Spleen (tissue), 7 donors: ENCODE measurements at regions not wholly inside any gene's neighbourhood (a gene's known extent, or its start where the extent isn't known, plus 50 kb on each side); places are given as distances from the start of the nearest gene placed in this dataset.

ENCODE experiments used
- CTCF ChIP-seq, 11 experiments: fragments of 200-600 bp in 7 of 11; fragments of 450-650 bp in 4 of 11; sonication (generic) in 4 of 11; IDR thresholded peaks in 8 of 11; conservative IDR thresholded peaks in 3 of 11; 1 replicate in 7 of 11; 2 replicates in 4 of 11; pipeline versions ENCODE4 v1.4.0 to v1.8.0; 2016 to 2021; ENCODE audit warnings: antibody characterized with exemption in 11 of 11, inconsistent platforms in 4 of 11, mild to moderate bottlenecking in 1 of 11
- POLR2A ChIP-seq, 3 donors: fragments of 450-650 bp; IDR thresholded peaks; one replicate each; pipeline ENCODE4 v1.5.1; 2017; ENCODE audit warnings: antibody characterized with exemption in 3 of 3, mild to moderate bottlenecking in 1 of 3
- POLR2AphosphoS5 ChIP-seq, 3 donors: sonication (generic); formaldehyde crosslinking; IDR thresholded peaks; one replicate each; pipeline ENCODE4 v1.5.1; 2017; ENCODE audit warnings: antibody characterized with exemption in 3 of 3
- donor health status: DM: no; HTN: no; CAD: no; lungs with moderate emphysema.
- donor health status: DM: no; HTN: no; CAD: no.
- donor health status: DM: no; HTN: no; CAD: no.

DNA sequence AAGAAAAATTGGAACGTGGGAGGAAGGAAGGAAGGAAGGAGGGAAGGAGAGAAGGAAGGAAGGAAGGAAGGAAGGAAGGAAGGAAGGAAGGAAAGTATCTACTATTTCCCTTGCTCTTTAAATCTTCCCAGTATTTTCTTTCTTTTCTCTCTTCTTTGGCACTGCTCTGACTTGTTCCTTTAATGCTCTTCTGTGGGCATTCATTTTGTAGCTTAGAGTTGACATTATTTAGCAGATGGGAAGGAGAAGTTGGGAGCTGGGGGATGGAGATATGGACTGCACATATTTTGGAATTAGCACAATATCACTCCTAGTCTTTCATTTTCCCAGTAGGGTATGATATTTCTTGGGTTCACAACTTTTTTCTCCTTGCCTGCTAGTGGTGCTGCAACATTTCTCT, 152.2 kb downstream of the TFAP2B start:
- TF ChIP-seq CTCF (IDR thresholded peaks at IDR 0.05 in 8 of 11, conservative IDR thresholded peaks at IDR 0.05 in 3 of 11) (no peak), POLR2A (IDR thresholded peaks at IDR 0.05) (no peak), POLR2AphosphoS5 (IDR thresholded peaks at IDR 0.05) (no peak)
